ENCODE measurements at regions not wholly inside any gene's neighbourhood (a gene's known extent, or its start where the extent isn't known, plus 50 kb on each side); places are given as distances from the start of the nearest gene placed in this dataset.

DNA sequence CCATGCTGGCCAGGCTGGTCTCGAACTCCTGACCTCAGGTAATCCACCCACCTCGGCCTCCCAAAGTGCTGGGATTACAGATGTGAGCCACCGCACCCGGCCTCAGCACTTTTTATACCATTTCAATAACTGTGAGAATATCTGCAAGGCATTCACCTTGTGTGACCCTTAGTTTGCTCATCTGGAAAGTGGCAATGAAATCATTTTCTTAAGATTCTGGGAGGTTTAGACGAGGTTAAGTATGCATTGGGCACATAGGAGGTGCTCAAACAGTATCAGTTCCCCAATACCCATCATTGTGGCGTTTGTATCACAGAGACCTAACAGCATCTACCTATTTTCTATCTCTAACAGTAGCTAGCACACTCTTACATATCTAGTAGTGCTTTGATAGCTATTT is 481.9 kb upstream of the ERCC4 start:
- WGBS (ENCODE audit: insufficient coverage): no CpG with 5 or more reads among the region's 6 CpGs

GRCh38 chr16:13439766-13440165 is 480.2 kb upstream of the ERCC4 start:
- no CpG with 5 or more reads among the region's 9 CpGs for WGBS (ENCODE audit: insufficient coverage)
- ATAC-seq (replicated peaks in 1 of 4): no peak
- no peaks in the 10 kb centered on the region for H3K27me3 ChIP-seq (replicated peaks in 1 of 2; ENCODE audit: control insufficient read depth in 2 of 2, extremely low read depth in 1 of 2, insufficient read depth in 2 of 2, low read length in 1 of 2)
- ChIA-PET POLR2A (no interaction called here), CTCF (no interaction called here)
- no peaks in the 10 kb centered on the region for H3K36me3 ChIP-seq (ENCODE audit: control insufficient read depth in 2 of 2, extremely low read depth in 1 of 2, insufficient read depth in 1 of 2, low read length in 1 of 2)
- H3K9me3 ChIP-seq: no peaks in the 10 kb centered on the region
- no peaks in the 10 kb centered on the region for H3K4me1 ChIP-seq (ENCODE audit: control insufficient read depth in 1 of 2, extremely low read depth in 1 of 2, insufficient read depth in 2 of 2, low read length in 2 of 2)
- H3K27ac ChIP-seq (ENCODE audit: low read length): no peak overlapping the region
- H3K27me3 Mint-ChIP-seq: peaks cover 0 to 8% of the 10 kb centered on the region in 2 donors
- no peaks in the 10 kb centered on the region for H3K36me3 Mint-ChIP-seq
- H3K9me3 Mint-ChIP-seq: peaks cover 0 to 5% (median 0%) of the 10 kb centered on the region in 3 donors
- H3K27ac Mint-ChIP-seq: no peak overlapping the region
- H3K4me1 Mint-ChIP-seq: no peaks in the 10 kb centered on the region
- DNase-seq: no peak
- no peak overlapping the region for H3K4me3 Mint-ChIP-seq
- no peak overlapping the region for H3K4me3 ChIP-seq (ENCODE audit: control insufficient read depth in 1 of 2, extremely low read depth in 1 of 2, low read length in 1 of 2)

More for the DNA sequence above, 481.9 kb upstream of the ERCC4 start:
- Mint-ChIP-seq H3K4me3 (no peak overlapping the region), H3K4me1 (no peaks in the 10 kb centered on the region), H3K27ac (no peak overlapping the region), H3K9me3 (peaks cover 0 to 5% (median 0%) of the 10 kb centered on the region in 3 donors), H3K36me3 (no peaks in the 10 kb centered on the region), H3K27me3 (peaks cover 0 to 8% of the 10 kb centered on the region in 2 donors)
- ATAC-seq (replicated peaks in 1 of 4): no peak
- Histone ChIP-seq H3K4me1 (ENCODE audit: control insufficient read depth in 1 of 2, extremely low read depth in 1 of 2, insufficient read depth in 2 of 2, low read length in 2 of 2) (no peaks in the 10 kb centered on the region), H3K36me3 (ENCODE audit: control insufficient read depth in 2 of 2, extremely low read depth in 1 of 2, insufficient read depth in 1 of 2, low read length in 1 of 2) (no peaks in the 10 kb centered on the region), H3K27me3 (replicated peaks in 1 of 2; ENCODE audit: control insufficient read depth in 2 of 2, extremely low read depth in 1 of 2, insufficient read depth in 2 of 2, low read length in 1 of 2) (no peaks in the 10 kb centered on the region), H3K4me3 (ENCODE audit: control insufficient read depth in 1 of 2, extremely low read depth in 1 of 2, low read length in 1 of 2) (no peak overlapping the region), H3K27ac (ENCODE audit: low read length) (no peak overlapping the region), H3K9me3 (no peaks in the 10 kb centered on the region)
- CTCF ChIA-PET: no interaction called here
- DNase-seq: no peak
- POLR2A ChIA-PET: no interaction called here

DNA sequence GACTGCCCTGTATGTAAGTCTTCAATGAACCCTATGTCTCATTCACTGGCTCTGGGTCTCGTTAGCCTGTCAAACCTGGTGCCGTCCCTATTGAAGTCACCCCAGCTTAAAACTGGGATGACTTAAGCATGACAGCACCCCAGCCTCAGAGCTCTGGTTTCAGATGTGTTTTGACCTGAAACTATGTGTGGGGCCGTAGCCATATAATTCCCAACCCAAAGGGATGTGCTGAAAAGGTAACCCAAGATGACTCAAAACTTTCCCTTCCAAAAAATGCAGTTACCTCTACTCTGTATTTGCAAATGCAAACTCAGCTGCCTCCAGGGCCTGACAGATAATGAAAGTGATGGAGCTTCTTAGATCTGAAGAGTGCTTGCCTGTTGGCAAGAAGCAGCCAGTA is 478.3 kb upstream of the ERCC4 start:
- H3K4me1 ChIP-seq (ENCODE audit: control insufficient read depth in 1 of 2, extremely low read depth in 1 of 2, insufficient read depth in 2 of 2, low read length in 2 of 2): no peaks in the 10 kb centered on the region
- POLR2A ChIA-PET: no interaction called here
- no peak overlapping the region for H3K4me3 Mint-ChIP-seq
- CTCF ChIA-PET: no interaction called here
- 76% methylated on average over 3 of the region's 3 CpGs for WGBS (ENCODE audit: insufficient coverage)
- no peaks in the 10 kb centered on the region for H3K4me1 Mint-ChIP-seq
- peaks cover 0 to under 1% (median 0%) of the 10 kb centered on the region in 3 donors for H3K9me3 Mint-ChIP-seq
- peaks cover 0 to 4% of the 10 kb centered on the region in 2 donors for H3K27me3 Mint-ChIP-seq
- DNase-seq: no peak
- H3K4me3 ChIP-seq (ENCODE audit: control insufficient read depth in 1 of 2, extremely low read depth in 1 of 2, low read length in 1 of 2): no peak overlapping the region
- H3K9me3 ChIP-seq: no peaks in the 10 kb centered on the region
- H3K27ac Mint-ChIP-seq: no peak overlapping the region
- H3K27me3 ChIP-seq (replicated peaks in 1 of 2; ENCODE audit: control insufficient read depth in 2 of 2, extremely low read depth in 1 of 2, insufficient read depth in 2 of 2, low read length in 1 of 2): no peaks in the 10 kb centered on the region
- no peak overlapping the region for H3K27ac ChIP-seq (ENCODE audit: low read length)
- no peak for ATAC-seq (replicated peaks in 1 of 4)
- H3K36me3 ChIP-seq (ENCODE audit: control insufficient read depth in 2 of 2, extremely low read depth in 1 of 2, insufficient read depth in 1 of 2, low read length in 1 of 2): no peaks in the 10 kb centered on the region
- no peaks in the 10 kb centered on the region for H3K36me3 Mint-ChIP-seq

GRCh38 chr16:13448346-13448745 is 471.6 kb upstream of the ERCC4 start:
- H3K4me3 Mint-ChIP-seq: no peak overlapping the region
- CTCF ChIA-PET: no interaction called here
- Histone ChIP-seq H3K36me3 (ENCODE audit: control insufficient read depth in 2 of 2, extremely low read depth in 1 of 2, insufficient read depth in 1 of 2, low read length in 1 of 2) (no peaks in the 10 kb centered on the region), H3K4me1 (ENCODE audit: control insufficient read depth in 1 of 2, extremely low read depth in 1 of 2, insufficient read depth in 2 of 2, low read length in 2 of 2) (no peaks in the 10 kb centered on the region), H3K9me3 (no peaks in the 10 kb centered on the region), H3K27me3 (replicated peaks in 1 of 2; ENCODE audit: control insufficient read depth in 2 of 2, extremely low read depth in 1 of 2, insufficient read depth in 2 of 2, low read length in 1 of 2) (no peaks in the 10 kb centered on the region), H3K4me3 (ENCODE audit: control insufficient read depth in 1 of 2, extremely low read depth in 1 of 2, low read length in 1 of 2) (no peak overlapping the region), H3K27ac (ENCODE audit: low read length) (no peak overlapping the region)
- WGBS (ENCODE audit: insufficient coverage): 43% methylated on average over 1 of the region's 4 CpGs
- no peaks in the 10 kb centered on the region for H3K36me3 Mint-ChIP-seq
- DNase-seq (no peak), ATAC-seq (replicated peaks in 1 of 4) (no peak)
- no peaks in the 10 kb centered on the region for H3K4me1 Mint-ChIP-seq
- H3K27me3 Mint-ChIP-seq: no peaks in the 10 kb centered on the region
- POLR2A ChIA-PET: no interaction called here
- H3K9me3 Mint-ChIP-seq: no peaks in the 10 kb centered on the region
- no peak overlapping the region for H3K27ac Mint-ChIP-seq

DNA sequence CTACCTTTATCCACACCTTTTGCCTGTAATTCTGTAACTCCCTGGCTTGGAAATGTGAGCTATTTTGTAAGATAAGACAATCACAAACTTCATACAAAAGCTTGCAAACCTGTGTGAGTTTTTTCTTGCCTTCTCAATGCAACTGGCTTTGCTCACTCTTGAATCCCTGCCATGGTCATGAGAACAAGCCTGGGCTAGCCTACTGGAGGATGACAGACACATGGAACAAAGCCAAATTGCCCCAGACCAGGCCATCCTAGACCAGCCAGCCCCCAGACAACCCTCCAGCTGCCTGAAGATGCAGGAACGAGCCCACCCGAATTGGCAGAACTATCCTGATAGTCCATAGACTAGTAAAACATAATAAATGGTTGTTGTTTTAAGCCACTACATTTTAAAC is 466.6 kb upstream of the ERCC4 start:
- H3K4me1 ChIP-seq (ENCODE audit: control insufficient read depth in 1 of 2, extremely low read depth in 1 of 2, insufficient read depth in 2 of 2, low read length in 2 of 2): no peaks in the 10 kb centered on the region
- no peak overlapping the region for H3K4me3 ChIP-seq (ENCODE audit: control insufficient read depth in 1 of 2, extremely low read depth in 1 of 2, low read length in 1 of 2)
- no peak for DNase-seq
- Mint-ChIP-seq H3K36me3 (no peaks in the 10 kb centered on the region), H3K9me3 (no peaks in the 10 kb centered on the region), H3K27ac (no peak overlapping the region), H3K4me1 (no peaks in the 10 kb centered on the region), H3K27me3 (peaks cover 3 to 6% of the 10 kb centered on the region in 2 donors), H3K4me3 (no peak overlapping the region)
- H3K9me3 ChIP-seq: no peaks in the 10 kb centered on the region
- POLR2A ChIA-PET: no interaction called here
- ATAC-seq (replicated peaks in 1 of 4): no peak
- CTCF ChIA-PET: no interaction called here
- no peaks in the 10 kb centered on the region for H3K36me3 ChIP-seq (ENCODE audit: control insufficient read depth in 2 of 2, extremely low read depth in 1 of 2, insufficient read depth in 1 of 2, low read length in 1 of 2)
- no peaks in the 10 kb centered on the region for H3K27me3 ChIP-seq (replicated peaks in 1 of 2; ENCODE audit: control insufficient read depth in 2 of 2, extremely low read depth in 1 of 2, insufficient read depth in 2 of 2, low read length in 1 of 2)
- WGBS (ENCODE audit: insufficient coverage): no CpG with 5 or more reads among the region's 2 CpGs
- no peak overlapping the region for H3K27ac ChIP-seq (ENCODE audit: low read length)

DNA sequence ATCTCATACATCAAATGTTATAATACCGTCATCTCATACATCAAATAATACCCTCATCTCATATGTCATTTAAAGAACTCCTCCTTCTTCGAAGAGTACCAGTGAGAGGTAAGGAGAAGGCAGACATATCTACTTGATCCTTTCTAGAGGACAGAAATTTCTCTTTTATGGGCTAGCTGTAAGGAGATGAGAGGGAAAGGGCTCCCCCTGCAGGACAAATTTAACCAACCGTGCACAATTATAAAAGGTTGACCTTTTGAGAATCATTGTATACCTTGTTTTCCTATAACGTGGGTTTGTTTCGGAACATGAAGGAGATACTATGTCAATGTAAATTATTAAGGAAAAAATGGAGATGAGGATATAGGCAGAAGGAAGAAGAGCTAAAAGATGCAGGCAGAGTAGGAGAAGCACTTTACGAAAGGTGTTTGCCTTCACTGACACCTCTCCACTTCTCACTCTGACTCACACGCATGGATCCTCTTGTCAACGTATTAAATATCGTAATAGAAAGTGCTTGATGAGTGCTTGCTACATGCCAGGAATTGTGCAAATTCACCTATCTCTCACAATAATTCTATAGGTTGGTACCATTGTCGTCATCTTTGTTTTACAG is 465.9 kb upstream of the ERCC4 start:
- POLR2A ChIA-PET: no interaction called here
- Histone ChIP-seq H3K4me1 (ENCODE audit: control insufficient read depth in 1 of 2, extremely low read depth in 1 of 2, insufficient read depth in 2 of 2, low read length in 2 of 2) (no peaks in the 10 kb centered on the region), H3K4me3 (ENCODE audit: control insufficient read depth in 1 of 2, extremely low read depth in 1 of 2, low read length in 1 of 2) (no peak overlapping the region), H3K9me3 (no peaks in the 10 kb centered on the region), H3K36me3 (ENCODE audit: control insufficient read depth in 2 of 2, extremely low read depth in 1 of 2, insufficient read depth in 1 of 2, low read length in 1 of 2) (no peaks in the 10 kb centered on the region), H3K27ac (ENCODE audit: low read length) (no peak overlapping the region), H3K27me3 (replicated peaks in 1 of 2; ENCODE audit: control insufficient read depth in 2 of 2, extremely low read depth in 1 of 2, insufficient read depth in 2 of 2, low read length in 1 of 2) (no peaks in the 10 kb centered on the region)
- Mint-ChIP-seq H3K27ac (no peak overlapping the region), H3K4me3 (no peak overlapping the region), H3K9me3 (no peaks in the 10 kb centered on the region), H3K36me3 (no peaks in the 10 kb centered on the region), H3K4me1 (no peaks in the 10 kb centered on the region), H3K27me3 (peaks cover 3 to 6% of the 10 kb centered on the region in 2 donors)
- CTCF ChIA-PET: no interaction called here
- WGBS (ENCODE audit: insufficient coverage): no CpG with 5 or more reads among the region's 10 CpGs
- peak in 2 of 35 experiments; percentile 1 to 25 for DNase-seq
- no peak for ATAC-seq (replicated peaks in 1 of 4)

GRCh38 chr16:13463619-13464018 is 456.3 kb upstream of the ERCC4 start:
- H3K27ac ChIP-seq (ENCODE audit: low read length): no peak overlapping the region
- no peaks in the 10 kb centered on the region for H3K36me3 ChIP-seq (ENCODE audit: control insufficient read depth in 2 of 2, extremely low read depth in 1 of 2, insufficient read depth in 1 of 2, low read length in 1 of 2)
- Mint-ChIP-seq H3K27ac (no peak overlapping the region), H3K9me3 (peaks cover 0 to 9% (median 7%) of the 10 kb centered on the region in 3 donors), H3K36me3 (no peaks in the 10 kb centered on the region), H3K4me1 (no peaks in the 10 kb centered on the region), H3K27me3 (peaks cover 0 to 8% of the 10 kb centered on the region in 2 donors), H3K4me3 (no peak overlapping the region)
- CTCF ChIA-PET: no interaction called here
- no peaks in the 10 kb centered on the region for H3K4me1 ChIP-seq (ENCODE audit: control insufficient read depth in 1 of 2, extremely low read depth in 1 of 2, insufficient read depth in 2 of 2, low read length in 2 of 2)
- H3K9me3 ChIP-seq: no peaks in the 10 kb centered on the region
- ATAC-seq (replicated peaks in 1 of 4) (no peak), DNase-seq (no peak)
- 43% methylated on average over 3 of the region's 5 CpGs for WGBS (ENCODE audit: insufficient coverage)
- H3K4me3 ChIP-seq (ENCODE audit: control insufficient read depth in 1 of 2, extremely low read depth in 1 of 2, low read length in 1 of 2): no peak overlapping the region
- POLR2A ChIA-PET: no interaction called here
- H3K27me3 ChIP-seq (replicated peaks in 1 of 2; ENCODE audit: control insufficient read depth in 2 of 2, extremely low read depth in 1 of 2, insufficient read depth in 2 of 2, low read length in 1 of 2): no peaks in the 10 kb centered on the region
